ENCODE measurements at regions not wholly inside any gene's neighbourhood (a gene's known extent, or its start where the extent isn't known, plus 50 kb on each side); places are given as distances from the start of the nearest gene placed in this dataset.
A peak's percentile ranks its signal among the peaks of the same experiment; 100 is the strongest.

DNA sequence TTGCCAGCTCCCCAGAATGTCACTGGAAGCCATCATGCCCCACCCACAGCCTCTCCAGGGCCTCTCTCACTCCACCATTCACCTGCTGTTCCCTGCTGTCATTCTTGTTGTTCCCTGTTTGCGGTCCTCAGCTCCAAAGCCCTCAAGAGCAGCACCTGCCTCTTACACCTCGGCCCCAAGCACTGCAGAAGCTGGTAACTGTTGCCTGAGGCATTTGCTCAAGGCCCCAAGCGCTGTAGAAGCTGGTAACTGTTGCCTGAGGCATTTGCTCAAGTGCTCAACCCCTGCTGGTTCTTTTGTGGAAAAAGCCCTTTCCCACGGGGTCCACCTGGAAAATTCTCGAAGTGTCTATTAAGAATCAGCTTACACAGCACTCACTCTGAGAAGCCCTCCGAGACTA lies 78.0 kb downstream of the ARL6IP4 start:
- Histone ChIP-seq H3K27ac (ENCODE audit: low read depth in 1 of 2, low read length in 1 of 2) (peak overlapping the region in 1 of 2 donors; percentile 99), H3K4me3 (ENCODE audit: low read length in 2 of 2) (no peak overlapping the region), H3K4me1 (ENCODE audit: control insufficient read depth in 2 of 2, insufficient read depth in 2 of 2, low read length in 2 of 2) (peaks cover 55 to 63% of the 10 kb centered on the region in 2 donors), H3K36me3 (ENCODE audit: control insufficient read depth in 2 of 2, insufficient read depth in 2 of 2, low read length in 1 of 2) (peaks cover 39 to 55% of the 10 kb centered on the region in 2 donors), H3K9me3 (ENCODE audit: control insufficient read depth in 2 of 2, insufficient read depth in 1 of 2, low read length in 1 of 2) (no peaks in the 10 kb centered on the region), H3K27me3 (ENCODE audit: control insufficient read depth in 2 of 2, insufficient read depth in 1 of 2, low read length in 1 of 2) (no peaks in the 10 kb centered on the region)
- 92% methylated on average over 6 of the region's 6 CpGs for WGBS
- DNase-seq (ENCODE audit: low read depth in 6 of 9, low spot score in 9 of 9), result no peak

- DNase-seq (ENCODE audit: low read depth in 6 of 9, low spot score in 9 of 9), result no peak
- 95% methylated on average over 15 of the region's 15 CpGs for WGBS
- Histone ChIP-seq H3K4me1 (ENCODE audit: control insufficient read depth in 2 of 2, insufficient read depth in 2 of 2, low read length in 2 of 2) (peaks cover 48 to 59% of the 10 kb centered on the region in 2 donors), H3K9me3 (ENCODE audit: control insufficient read depth in 2 of 2, insufficient read depth in 1 of 2, low read length in 1 of 2) (no peaks in the 10 kb centered on the region), H3K4me3 (ENCODE audit: low read length in 2 of 2) (no peak overlapping the region), H3K27me3 (ENCODE audit: control insufficient read depth in 2 of 2, insufficient read depth in 1 of 2, low read length in 1 of 2) (no peaks in the 10 kb centered on the region), H3K36me3 (ENCODE audit: control insufficient read depth in 2 of 2, insufficient read depth in 2 of 2, low read length in 1 of 2) (peaks cover 35 to 52% of the 10 kb centered on the region in 2 donors), H3K27ac (ENCODE audit: low read depth in 1 of 2, low read length in 1 of 2) (peak overlapping the region; percentile 50 to 99)
Observed at GRCh38 chr12:123057513-123058265, 77.2 kb downstream of the ARL6IP4 start.

DNA sequence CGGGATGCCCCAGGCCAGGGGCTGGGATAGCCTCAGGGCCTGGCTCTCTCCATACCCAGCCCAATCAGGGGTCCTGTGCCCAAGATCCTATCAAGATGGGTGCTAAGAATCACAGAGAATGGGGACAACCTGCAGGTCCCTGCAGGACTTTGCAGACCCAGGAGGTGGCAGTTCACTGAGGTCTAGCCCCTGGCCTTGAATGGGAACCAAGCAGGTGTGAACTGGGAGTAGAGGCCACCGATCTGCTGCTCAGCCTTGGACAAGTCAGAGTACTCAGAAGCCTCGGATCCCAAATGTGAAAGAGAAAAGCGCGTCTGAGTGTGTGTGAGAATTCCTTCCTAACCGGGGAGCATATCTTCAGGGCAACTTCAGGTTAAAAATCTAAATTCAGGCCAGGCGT lies 76.2 kb downstream of the ARL6IP4 start:
- DNase-seq (ENCODE audit: low read depth in 6 of 9, low spot score in 9 of 9), result no peak
- Histone ChIP-seq H3K9me3 (ENCODE audit: control insufficient read depth in 2 of 2, insufficient read depth in 1 of 2, low read length in 1 of 2) (no peaks in the 10 kb centered on the region), H3K27ac (ENCODE audit: low read depth in 1 of 2, low read length in 1 of 2) (peak overlapping the region in 1 of 2 donors; percentile 56), H3K36me3 (ENCODE audit: control insufficient read depth in 2 of 2, insufficient read depth in 2 of 2, low read length in 1 of 2) (peaks cover 35 to 56% of the 10 kb centered on the region in 2 donors), H3K4me3 (ENCODE audit: low read length in 2 of 2) (no peak overlapping the region), H3K27me3 (ENCODE audit: control insufficient read depth in 2 of 2, insufficient read depth in 1 of 2, low read length in 1 of 2) (no peaks in the 10 kb centered on the region), H3K4me1 (ENCODE audit: control insufficient read depth in 2 of 2, insufficient read depth in 2 of 2, low read length in 2 of 2) (peaks cover 39 to 56% of the 10 kb centered on the region in 2 donors)
- WGBS, result 98% methylated on average over 7 of the region's 7 CpGs

GRCh38 chr12:123056053-123056452 lies 75.6 kb downstream of the ARL6IP4 start:
- WGBS, result 97% methylated on average over 8 of the region's 8 CpGs
- H3K27me3 ChIP-seq (ENCODE audit: control insufficient read depth in 2 of 2, insufficient read depth in 1 of 2, low read length in 1 of 2), result no peaks in the 10 kb centered on the region
- H3K36me3 ChIP-seq (ENCODE audit: control insufficient read depth in 2 of 2, insufficient read depth in 2 of 2, low read length in 1 of 2), result peaks cover 36 to 56% of the 10 kb centered on the region in 2 donors
- H3K27ac ChIP-seq (ENCODE audit: low read depth in 1 of 2, low read length in 1 of 2), result peak overlapping the region in 1 of 2 donors; percentile 56
- H3K9me3 ChIP-seq (ENCODE audit: control insufficient read depth in 2 of 2, insufficient read depth in 1 of 2, low read length in 1 of 2), result no peaks in the 10 kb centered on the region
- no peak overlapping the region for H3K4me3 ChIP-seq (ENCODE audit: low read length in 2 of 2)
- DNase-seq (ENCODE audit: low read depth in 6 of 9, low spot score in 9 of 9), result no peak
- H3K4me1 ChIP-seq (ENCODE audit: control insufficient read depth in 2 of 2, insufficient read depth in 2 of 2, low read length in 2 of 2), result peaks cover 35 to 56% of the 10 kb centered on the region in 2 donors

GRCh38 chr12:123055281-123055766 lies 74.8 kb downstream of the ARL6IP4 start:
- Histone ChIP-seq H3K27me3 (ENCODE audit: control insufficient read depth in 2 of 2, insufficient read depth in 1 of 2, low read length in 1 of 2) (no peaks in the 10 kb centered on the region), H3K36me3 (ENCODE audit: control insufficient read depth in 2 of 2, insufficient read depth in 2 of 2, low read length in 1 of 2) (peaks cover 38 to 56% of the 10 kb centered on the region in 2 donors), H3K4me3 (ENCODE audit: low read length in 2 of 2) (no peak overlapping the region), H3K4me1 (ENCODE audit: control insufficient read depth in 2 of 2, insufficient read depth in 2 of 2, low read length in 2 of 2) (peaks cover 29 to 56% of the 10 kb centered on the region in 2 donors), H3K27ac (ENCODE audit: low read depth in 1 of 2, low read length in 1 of 2) (peak overlapping the region; percentile 43 to 56), H3K9me3 (ENCODE audit: control insufficient read depth in 2 of 2, insufficient read depth in 1 of 2, low read length in 1 of 2) (no peaks in the 10 kb centered on the region)
- DNase-seq (ENCODE audit: low read depth in 6 of 9, low spot score in 9 of 9), result no peak
- 75% methylated on average over 8 of the region's 8 CpGs for WGBS

GRCh38 chr12:123054371-123054770 lies 73.9 kb downstream of the ARL6IP4 start:
- WGBS, result 98% methylated on average over 2 of the region's 2 CpGs
- H3K4me3 ChIP-seq (ENCODE audit: low read length in 2 of 2), result no peak overlapping the region
- peaks cover 0 to 1% of the 10 kb centered on the region in 2 donors for H3K9me3 ChIP-seq (ENCODE audit: control insufficient read depth in 2 of 2, insufficient read depth in 1 of 2, low read length in 1 of 2)
- H3K27ac ChIP-seq (ENCODE audit: low read depth in 1 of 2, low read length in 1 of 2), result peak overlapping the region in 1 of 2 donors; percentile 56
- DNase-seq (ENCODE audit: low read depth in 6 of 9, low spot score in 9 of 9), result no peak
- no peaks in the 10 kb centered on the region for H3K27me3 ChIP-seq (ENCODE audit: control insufficient read depth in 2 of 2, insufficient read depth in 1 of 2, low read length in 1 of 2)
- H3K4me1 ChIP-seq (ENCODE audit: control insufficient read depth in 2 of 2, insufficient read depth in 2 of 2, low read length in 2 of 2), result peaks cover 28 to 56% of the 10 kb centered on the region in 2 donors
- peaks cover 48 to 57% of the 10 kb centered on the region in 2 donors for H3K36me3 ChIP-seq (ENCODE audit: control insufficient read depth in 2 of 2, insufficient read depth in 2 of 2, low read length in 1 of 2)

DNA sequence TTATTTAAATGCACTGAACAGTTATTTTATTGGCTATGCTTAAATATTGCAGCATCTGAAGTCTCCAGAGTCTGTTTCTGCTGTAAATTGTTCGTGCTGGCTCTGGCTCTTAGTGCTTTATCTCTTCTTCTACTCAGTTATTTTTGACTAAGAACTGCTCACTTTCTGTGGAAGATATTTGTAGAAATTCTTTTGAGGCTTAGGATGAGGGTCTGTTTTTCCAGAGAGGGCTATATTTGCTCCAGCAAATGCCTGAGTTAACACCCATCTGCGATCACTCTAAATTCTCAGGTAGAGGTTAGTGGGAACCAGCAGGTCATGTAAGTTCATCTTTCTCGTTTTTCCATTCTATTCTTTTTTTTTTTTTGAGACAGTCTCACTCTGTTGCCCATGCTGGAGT lies 71.1 kb downstream of the ARL6IP4 start:
- Histone ChIP-seq H3K36me3 (ENCODE audit: control insufficient read depth in 2 of 2, insufficient read depth in 2 of 2, low read length in 1 of 2) (peaks cover 38 to 57% of the 10 kb centered on the region in 2 donors), H3K9me3 (ENCODE audit: control insufficient read depth in 2 of 2, insufficient read depth in 1 of 2, low read length in 1 of 2) (peaks cover 0 to 1% of the 10 kb centered on the region in 2 donors), H3K4me3 (ENCODE audit: low read length in 2 of 2) (no peak overlapping the region), H3K27ac (ENCODE audit: low read depth in 1 of 2, low read length in 1 of 2) (peak overlapping the region in 1 of 2 donors; percentile 44), H3K4me1 (ENCODE audit: control insufficient read depth in 2 of 2, insufficient read depth in 2 of 2, low read length in 2 of 2) (peaks cover 28 to 62% of the 10 kb centered on the region in 2 donors), H3K27me3 (ENCODE audit: control insufficient read depth in 2 of 2, insufficient read depth in 1 of 2, low read length in 1 of 2) (no peaks in the 10 kb centered on the region)
- no peak for DNase-seq (ENCODE audit: low read depth in 6 of 9, low spot score in 9 of 9)
- WGBS, result 91% methylated on average over 3 of the region's 3 CpGs

- Histone ChIP-seq H3K27ac (ENCODE audit: low read depth in 1 of 2, low read length in 1 of 2) (peak overlapping the region in 1 of 2 donors; percentile 44), H3K36me3 (ENCODE audit: control insufficient read depth in 2 of 2, insufficient read depth in 2 of 2, low read length in 1 of 2) (peaks cover 32 to 64% of the 10 kb centered on the region in 2 donors), H3K9me3 (ENCODE audit: control insufficient read depth in 2 of 2, insufficient read depth in 1 of 2, low read length in 1 of 2) (peaks cover 0 to 1% of the 10 kb centered on the region in 2 donors), H3K4me1 (ENCODE audit: control insufficient read depth in 2 of 2, insufficient read depth in 2 of 2, low read length in 2 of 2) (peaks cover 34 to 68% of the 10 kb centered on the region in 2 donors), H3K27me3 (ENCODE audit: control insufficient read depth in 2 of 2, insufficient read depth in 1 of 2, low read length in 1 of 2) (no peaks in the 10 kb centered on the region), H3K4me3 (ENCODE audit: low read length in 2 of 2) (no peak overlapping the region)
- no peak for DNase-seq (ENCODE audit: low read depth in 6 of 9, low spot score in 9 of 9)
- 85% methylated on average over 4 of the region's 4 CpGs for WGBS
Observed at GRCh38 chr12:123050913-123051312, 70.4 kb downstream of the ARL6IP4 start.

- Histone ChIP-seq H3K27me3 (ENCODE audit: control insufficient read depth in 2 of 2, insufficient read depth in 1 of 2, low read length in 1 of 2) (no peaks in the 10 kb centered on the region), H3K36me3 (ENCODE audit: control insufficient read depth in 2 of 2, insufficient read depth in 2 of 2, low read length in 1 of 2) (peaks cover 27 to 69% of the 10 kb centered on the region in 2 donors), H3K27ac (ENCODE audit: low read depth in 1 of 2, low read length in 1 of 2) (peak overlapping the region in 1 of 2 donors; percentile 44), H3K9me3 (ENCODE audit: control insufficient read depth in 2 of 2, insufficient read depth in 1 of 2, low read length in 1 of 2) (peaks cover 0 to 1% of the 10 kb centered on the region in 2 donors), H3K4me1 (ENCODE audit: control insufficient read depth in 2 of 2, insufficient read depth in 2 of 2, low read length in 2 of 2) (peaks cover 39 to 73% of the 10 kb centered on the region in 2 donors), H3K4me3 (ENCODE audit: low read length in 2 of 2) (no peak overlapping the region)
- 95% methylated on average over 6 of the region's 6 CpGs for WGBS
- DNase-seq (ENCODE audit: low read depth in 6 of 9, low spot score in 9 of 9), result no peak
Observed at GRCh38 chr12:123050331-123050831, 69.9 kb downstream of the ARL6IP4 start.
